GM12864 (cell line): ENCODE measurements at regions not wholly inside any gene's neighbourhood (a gene's known extent, or its start where the extent isn't known, plus 50 kb on each side); places are given as distances from the start of the nearest gene placed in this dataset.

Source experiments
- DNase-seq: peaks from one replicate; pipeline ENCODE4 v3.0.0-alpha.2; 2011; ENCODE audit warnings: low read depth
- H3K4me3 ChIP-seq: 2 replicates; pipeline ENCODE4 v1.5.1; 2011; ENCODE audit warnings: mild to moderate bottlenecking, low read depth, low read length, control low read depth
- TF ChIP-seq, protein P1 (sequence below): IDR thresholded peaks from 2 replicates; pipeline ENCODE4 v1.5.1; 2011; ENCODE audit warnings: low read depth, mild to moderate bottlenecking, moderate library complexity, low read length, control low read depth, inconsistent platforms; ENCODE audit errors: missing control alignments

DNA sequence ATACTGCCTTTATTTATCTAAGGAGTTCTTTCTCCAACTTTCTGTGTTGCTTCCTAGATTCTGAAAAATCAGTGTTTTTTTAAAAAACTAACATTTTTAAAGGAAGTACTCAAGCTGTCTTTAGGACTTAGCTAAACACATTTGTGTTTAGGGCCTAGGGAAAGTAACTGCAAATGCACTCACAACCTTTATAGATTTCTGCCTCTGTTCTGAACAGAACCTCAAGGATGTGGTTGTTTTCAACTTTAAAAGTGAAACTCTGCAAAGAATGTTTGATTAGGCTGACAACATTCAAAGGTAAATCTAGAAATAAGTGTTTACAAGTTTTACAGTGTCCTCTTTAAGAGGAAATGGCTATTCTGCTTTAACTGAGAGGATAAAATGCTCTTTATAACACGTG is 55.4 kb upstream of the CNTN5 start:
- TF ChIP-seq, protein P1, sequence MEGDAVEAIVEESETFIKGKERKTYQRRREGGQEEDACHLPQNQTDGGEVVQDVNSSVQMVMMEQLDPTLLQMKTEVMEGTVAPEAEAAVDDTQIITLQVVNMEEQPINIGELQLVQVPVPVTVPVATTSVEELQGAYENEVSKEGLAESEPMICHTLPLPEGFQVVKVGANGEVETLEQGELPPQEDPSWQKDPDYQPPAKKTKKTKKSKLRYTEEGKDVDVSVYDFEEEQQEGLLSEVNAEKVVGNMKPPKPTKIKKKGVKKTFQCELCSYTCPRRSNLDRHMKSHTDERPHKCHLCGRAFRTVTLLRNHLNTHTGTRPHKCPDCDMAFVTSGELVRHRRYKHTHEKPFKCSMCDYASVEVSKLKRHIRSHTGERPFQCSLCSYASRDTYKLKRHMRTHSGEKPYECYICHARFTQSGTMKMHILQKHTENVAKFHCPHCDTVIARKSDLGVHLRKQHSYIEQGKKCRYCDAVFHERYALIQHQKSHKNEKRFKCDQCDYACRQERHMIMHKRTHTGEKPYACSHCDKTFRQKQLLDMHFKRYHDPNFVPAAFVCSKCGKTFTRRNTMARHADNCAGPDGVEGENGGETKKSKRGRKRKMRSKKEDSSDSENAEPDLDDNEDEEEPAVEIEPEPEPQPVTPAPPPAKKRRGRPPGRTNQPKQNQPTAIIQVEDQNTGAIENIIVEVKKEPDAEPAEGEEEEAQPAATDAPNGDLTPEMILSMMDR: no peak
- no peak for DNase-seq

DNA sequence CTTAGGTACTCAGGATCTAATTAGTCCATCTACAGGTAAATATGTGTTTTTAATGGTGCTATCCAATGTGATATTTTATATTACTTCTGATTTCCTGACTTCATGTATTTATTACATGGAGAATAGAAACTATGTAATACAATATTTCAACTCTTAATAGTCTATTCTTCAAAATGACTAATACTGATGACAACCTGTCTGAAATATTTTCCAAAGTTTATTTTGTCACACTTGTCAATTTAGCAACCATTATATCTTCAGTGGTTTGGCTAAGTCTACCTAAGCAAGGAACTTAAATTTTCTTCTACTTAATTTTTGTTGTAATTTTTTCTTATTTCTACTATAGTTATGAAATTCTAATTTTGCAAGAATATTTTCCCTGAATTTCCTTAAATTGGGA is 55.0 kb upstream of the CNTN5 start:
- no peak overlapping the region for H3K4me3 ChIP-seq
- DNase-seq: no peak
- TF ChIP-seq, protein P1: no peak

More for the DNA sequence above, 55.4 kb upstream of the CNTN5 start:
- no peak overlapping the region for H3K4me3 ChIP-seq

DNA sequence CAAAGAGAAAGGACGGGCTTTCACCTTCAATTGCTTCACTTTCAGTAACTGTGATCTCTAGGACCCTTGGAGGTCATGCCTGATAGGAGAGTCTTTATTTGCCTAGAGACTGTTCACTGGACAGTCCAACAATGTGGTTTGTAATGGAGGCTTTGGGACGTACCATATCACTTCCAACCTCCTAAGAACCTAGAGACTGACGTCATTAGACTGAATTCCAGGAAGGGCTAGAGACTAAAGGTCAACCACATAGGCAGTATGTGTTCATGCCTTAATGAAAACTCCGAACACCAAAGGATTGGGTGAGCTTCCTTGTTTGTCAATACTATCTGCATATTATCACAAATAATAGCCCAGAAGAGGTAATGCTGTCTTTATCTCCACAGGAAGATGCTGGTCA is 53.7 kb upstream of the CNTN5 start:
- no peak for DNase-seq
- H3K4me3 ChIP-seq: no peak overlapping the region
- TF ChIP-seq, protein P1: no peak
